Ishikawa (cell line): ENCODE measurements at regions not wholly inside any gene's neighbourhood (a gene's known extent, or its start where the extent isn't known, plus 50 kb on each side); places are given as distances from the start of the nearest gene placed in this dataset.

Experiments used
- CEBPB ChIP-seq: IDR thresholded peaks from 2 replicates; pipeline ENCODE4 v1.6.1; 2012
- CREB1 ChIP-seq: IDR thresholded peaks from 2 replicates; pipeline ENCODE4 v1.6.1; 2012; ENCODE audit warnings: low read depth
- EGR1 ChIP-seq: IDR thresholded peaks from 2 replicates; pipeline ENCODE4 v1.6.1; 2012
- EP300 ChIP-seq: IDR thresholded peaks from 2 replicates; pipeline ENCODE4 v1.6.1; 2012; ENCODE audit warnings: borderline replicate concordance
- FOXM1 ChIP-seq: IDR thresholded peaks from 2 replicates; pipeline ENCODE4 v1.6.1; 2012; ENCODE audit warnings: low read depth, borderline replicate concordance
- MAX ChIP-seq: IDR thresholded peaks from 2 replicates; pipeline ENCODE4 v1.6.1; 2012
- NFIC ChIP-seq: IDR thresholded peaks from 2 replicates; pipeline ENCODE4 v1.6.1; 2012
- RAD21 ChIP-seq: IDR thresholded peaks from 2 replicates; pipeline ENCODE4 v1.6.1; 2012; ENCODE audit warnings: low read depth
- REST ChIP-seq: IDR thresholded peaks from 2 replicates; pipeline ENCODE4 v1.6.1; 2012; ENCODE audit warnings: low read depth, mild to moderate bottlenecking
- TAF1 ChIP-seq: IDR thresholded peaks from 2 replicates; pipeline ENCODE4 v1.6.1; 2012; ENCODE audit warnings: low read depth, mild to moderate bottlenecking
- TCF12 ChIP-seq: IDR thresholded peaks from 2 replicates; pipeline ENCODE4 v1.6.1; 2012; ENCODE audit warnings: low read depth
- TEAD4 ChIP-seq: IDR thresholded peaks from 2 replicates; pipeline ENCODE4 v1.6.1; 2012
- USF1 ChIP-seq: IDR thresholded peaks from 2 replicates; pipeline ENCODE4 v1.6.1; 2012
- YY1 ChIP-seq: IDR thresholded peaks from 2 replicates; pipeline ENCODE4 v1.6.1; 2012; ENCODE audit warnings: low read depth
- ZBTB7A ChIP-seq: IDR thresholded peaks from 2 replicates; pipeline ENCODE4 v1.6.1; 2012; ENCODE audit warnings: low read depth

- TF ChIP-seq REST, result no peak
- no peak for TF ChIP-seq YY1
- no peak for TF ChIP-seq RAD21
- TF ChIP-seq USF1, result no peak
- TF ChIP-seq MAX, result no peak
These were observed 273.6 kb downstream of the FBXO8 start for GRCh38 chr4:174009686-174010451.

GRCh38 chr4:174005422-174005821 lies 278.0 kb downstream of the FBXO8 start:
- TF ChIP-seq ZBTB7A, result no peak
- TF ChIP-seq FOXM1, result no peak
- TF ChIP-seq CREB1, result no peak
- no peak for TF ChIP-seq TCF12
- no peak for TF ChIP-seq MAX
- TF ChIP-seq CEBPB, result no peak
- TF ChIP-seq TEAD4, result no peak
- no peak for TF ChIP-seq USF1
- TF ChIP-seq EGR1, result no peak
- TF ChIP-seq EP300, result no peak
- no peak for TF ChIP-seq REST
- no peak for TF ChIP-seq TAF1
- TF ChIP-seq NFIC, result no peak
- no peak for TF ChIP-seq YY1
- TF ChIP-seq RAD21, result no peak

GRCh38 chr4:173998471-173999144 lies 284.9 kb downstream of the FBXO8 start:
- TF ChIP-seq ZBTB7A (no peak), YY1 (no peak), MAX (no peak), CEBPB (no peak), TAF1 (no peak), NFIC (no peak), EP300 (no peak), TEAD4 (no peak), USF1 (no peak), CREB1 (no peak), RAD21 (no peak), EGR1 (no peak), REST (no peak), TCF12 (no peak)

GRCh38 chr4:173991814-173992213 lies 291.7 kb downstream of the FBXO8 start:
- TF ChIP-seq TCF12 (no peak), CEBPB (no peak), RAD21 (no peak), FOXM1 (no peak), EP300 (no peak), REST (no peak), TEAD4 (no peak), USF1 (no peak), YY1 (no peak), EGR1 (no peak), ZBTB7A (no peak), MAX (no peak), NFIC (no peak), CREB1 (no peak), TAF1 (no peak)
